OCI-LY1 (cell line): ENCODE measurements at regions not wholly inside any gene's neighbourhood (a gene's known extent, or its start where the extent isn't known, plus 50 kb on each side); places are given as distances from the start of the nearest gene placed in this dataset.

Experiments used
- H2AFZ ChIP-seq: fragments of 200-600 bp; sonication (generic), shearing (Covaris generic); 2 replicates; pipeline ENCODE4 v1.6.0; 2014; ENCODE audit warnings: antibody characterized with exemption, mild to moderate bottlenecking, low read length
- H3F3A ChIP-seq: fragments of 200-600 bp; sonication (generic), shearing (Covaris generic); 2 replicates; pipeline ENCODE4 v1.6.0; 2014; ENCODE audit warnings: mild to moderate bottlenecking, antibody characterized with exemption, low read length, moderate library complexity; ENCODE audit not compliant: insufficient read depth
- H3K27ac ChIP-seq: fragments of 200-600 bp; sonication (generic); 2 replicates; pipeline ENCODE4 v1.5.1; 2014; ENCODE audit warnings: low read length, mixed run types, mild to moderate bottlenecking, low read depth; ENCODE audit not compliant: poor library complexity, severe bottlenecking
- H3K27me3 ChIP-seq: fragments of 200-600 bp; sonication (generic); 2 replicates; pipeline ENCODE4 v1.6.0; 2014; ENCODE audit warnings: antibody characterized with exemption, mild to moderate bottlenecking, low read length, moderate library complexity; ENCODE audit not compliant: insufficient read depth
- H3K36me3 ChIP-seq: fragments of 200-600 bp; sonication (generic); 2 replicates; pipeline ENCODE4 v1.6.1; 2014; ENCODE audit warnings: mild to moderate bottlenecking, antibody characterized with exemption, low read length, moderate library complexity, mixed read lengths; ENCODE audit not compliant: insufficient read depth
- H3K4me1 ChIP-seq: fragments of 200-600 bp; sonication (generic); 2 replicates; pipeline ENCODE4 v1.5.1; 2014; ENCODE audit warnings: mild to moderate bottlenecking, low read length, moderate library complexity; ENCODE audit not compliant: insufficient read depth, severe bottlenecking
- H3K4me2 ChIP-seq: fragments of 200-600 bp; sonication (generic), shearing (Covaris generic); 2 replicates; pipeline ENCODE4 v1.6.1; 2014; ENCODE audit warnings: low read length
- H3K4me3 ChIP-seq: fragments of 200-600 bp; sonication (generic); 2 replicates; pipeline ENCODE4 v1.5.1; 2014; ENCODE audit warnings: low read length, low read depth, mild to moderate bottlenecking, mixed read lengths; ENCODE audit not compliant: poor library complexity, severe bottlenecking
- H3K79me2 ChIP-seq: fragments of 200-600 bp; shearing (Covaris generic); 2 replicates; pipeline ENCODE4 v1.6.1; 2016; ENCODE audit warnings: mixed run types, low read length, mixed read lengths; ENCODE audit not compliant: insufficient read depth
- H3K9ac ChIP-seq: fragments of 200-600 bp; sonication (generic), shearing (Covaris generic); 2 replicates; pipeline ENCODE4 v1.6.1; 2014; ENCODE audit warnings: mild to moderate bottlenecking, low read length, mixed read lengths
- H3K9me2 ChIP-seq: fragments of 200-600 bp; sonication (generic), shearing (Covaris generic); 2 replicates; pipeline ENCODE4 v1.6.1; 2014; ENCODE audit warnings: low read depth, mild to moderate bottlenecking, low read length, mixed read lengths
- H3K9me3 ChIP-seq: fragments of 200-600 bp; shearing (Covaris generic); 2 replicates; pipeline ENCODE4 v1.6.1; 2014; ENCODE audit warnings: low read length, mixed read lengths
- H4K20me1 ChIP-seq: fragments of 200-600 bp; sonication (generic), shearing (Covaris generic); 2 replicates; pipeline ENCODE4 v1.6.0; 2016; ENCODE audit warnings: mild to moderate bottlenecking, low read length; ENCODE audit not compliant: insufficient read depth
- EZH2 ChIP-seq: fragments of 200-600 bp; sonication (generic), shearing (Covaris generic); IDR thresholded peaks from 2 replicates; pipeline ENCODE4 v1.8.0; 2017; ENCODE audit warnings: borderline replicate concordance, mixed run types, mild to moderate bottlenecking, antibody characterized with exemption, low read length, moderate library complexity, mixed read lengths
- TF ChIP-seq, protein P1 (sequence below): fragments of 200-600 bp; sonication (generic), shearing (Covaris generic); IDR thresholded peaks from 2 replicates; pipeline ENCODE4 v1.5.1; 2017; ENCODE audit warnings: mild to moderate bottlenecking, antibody characterized with exemption, low read length, moderate library complexity, mixed read lengths

DNA sequence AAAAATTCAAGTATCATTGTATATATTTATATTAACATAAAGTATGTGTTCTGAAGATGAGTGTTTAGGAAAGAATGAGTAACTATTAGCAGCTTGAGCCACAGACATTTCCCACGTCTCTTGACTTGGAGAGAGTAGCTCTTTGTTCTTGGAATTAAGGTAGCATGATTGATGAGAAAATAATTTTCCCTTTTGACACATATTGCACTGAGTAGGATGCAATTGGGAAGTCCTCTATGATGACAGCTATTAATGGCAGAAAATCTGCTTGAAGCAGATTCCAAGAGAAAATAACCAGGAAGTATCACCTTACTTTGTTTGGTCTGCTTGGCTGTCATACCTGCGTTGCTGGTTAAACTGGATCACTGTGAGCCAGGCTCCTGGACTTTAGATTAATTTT, 204.8 kb downstream of the TLE4 start:
- TF ChIP-seq, protein P1, sequence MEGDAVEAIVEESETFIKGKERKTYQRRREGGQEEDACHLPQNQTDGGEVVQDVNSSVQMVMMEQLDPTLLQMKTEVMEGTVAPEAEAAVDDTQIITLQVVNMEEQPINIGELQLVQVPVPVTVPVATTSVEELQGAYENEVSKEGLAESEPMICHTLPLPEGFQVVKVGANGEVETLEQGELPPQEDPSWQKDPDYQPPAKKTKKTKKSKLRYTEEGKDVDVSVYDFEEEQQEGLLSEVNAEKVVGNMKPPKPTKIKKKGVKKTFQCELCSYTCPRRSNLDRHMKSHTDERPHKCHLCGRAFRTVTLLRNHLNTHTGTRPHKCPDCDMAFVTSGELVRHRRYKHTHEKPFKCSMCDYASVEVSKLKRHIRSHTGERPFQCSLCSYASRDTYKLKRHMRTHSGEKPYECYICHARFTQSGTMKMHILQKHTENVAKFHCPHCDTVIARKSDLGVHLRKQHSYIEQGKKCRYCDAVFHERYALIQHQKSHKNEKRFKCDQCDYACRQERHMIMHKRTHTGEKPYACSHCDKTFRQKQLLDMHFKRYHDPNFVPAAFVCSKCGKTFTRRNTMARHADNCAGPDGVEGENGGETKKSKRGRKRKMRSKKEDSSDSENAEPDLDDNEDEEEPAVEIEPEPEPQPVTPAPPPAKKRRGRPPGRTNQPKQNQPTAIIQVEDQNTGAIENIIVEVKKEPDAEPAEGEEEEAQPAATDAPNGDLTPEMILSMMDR: no peak
- TF ChIP-seq EZH2: no peak
- Histone ChIP-seq H4K20me1 (no peaks in the 10 kb centered on the region), H3K9me3 (no peaks in the 10 kb centered on the region), H3F3A (no peaks in the 10 kb centered on the region), H3K4me3 (no peak overlapping the region), H2AFZ (no peak overlapping the region), H3K27ac (no peak overlapping the region), H3K9ac (no peak overlapping the region), H3K9me2 (no peaks in the 10 kb centered on the region), H3K27me3 (no peaks in the 10 kb centered on the region), H3K4me2 (no peak overlapping the region), H3K36me3 (no peaks in the 10 kb centered on the region), H3K79me2 (no peaks in the 10 kb centered on the region), H3K4me1 (no peaks in the 10 kb centered on the region)
